CD14-positive monocyte (primary cell): ENCODE measurements at regions not wholly inside any gene's neighbourhood (a gene's known extent, or its start where the extent isn't known, plus 50 kb on each side); places are given as distances from the start of the nearest gene placed in this dataset.

Experiments
- DNase-seq, 3 donors: peaks; one replicate each; pipeline ENCODE4 v3.0.0-alpha.2; 2011 to 2022
- H2AFZ ChIP-seq: 2 replicates; pipeline ENCODE4 v1.6.0; 2012; ENCODE audit warnings: mild to moderate bottlenecking, low read depth, low read length, inconsistent platforms; ENCODE audit not compliant: insufficient read depth, poor library complexity, severe bottlenecking
- H3K27ac ChIP-seq, 2 donors: 1 replicate in 1 of 2; 2 replicates in 1 of 2; pipeline ENCODE4 v1.5.1; 2012 to 2013; ENCODE audit warnings: low read length in 2 of 2, control low read depth in 1 of 2, inconsistent platforms in 1 of 2, low read depth in 1 of 2, mild to moderate bottlenecking in 1 of 2
- H3K27me3 ChIP-seq, 2 donors: one replicate each; pipeline versions ENCODE4 v1.6.0 to v1.6.1; 2011 to 2013; ENCODE audit warnings: low read length in 2 of 2; ENCODE audit not compliant: control insufficient read depth in 2 of 2, insufficient read depth in 2 of 2
- H3K36me3 ChIP-seq, 2 donors: replicated peaks in 1 of 2; 1 replicate in 1 of 2; 2 replicates in 1 of 2; pipeline versions ENCODE4 v1.5.1 to v1.6.1; 2012 to 2013; ENCODE audit warnings: low read length in 2 of 2, control low read depth in 1 of 2, inconsistent platforms in 1 of 2, mild to moderate bottlenecking in 1 of 2; ENCODE audit not compliant: insufficient read depth in 2 of 2, control insufficient read depth in 1 of 2
- H3K4me1 ChIP-seq, 2 donors: 1 replicate in 1 of 2; 2 replicates in 1 of 2; pipeline versions ENCODE4 v1.5.1 to v1.6.1; 2012 to 2013; ENCODE audit warnings: low read length in 2 of 2, control low read depth in 1 of 2, inconsistent platforms in 1 of 2, mild to moderate bottlenecking in 1 of 2, moderate library complexity in 1 of 2; ENCODE audit not compliant: insufficient read depth in 2 of 2, control insufficient read depth in 1 of 2
- H3K4me2 ChIP-seq: replicated peaks from 2 replicates; pipeline ENCODE3; 2012; ENCODE audit warnings: low read length, moderate library complexity, mild to moderate bottlenecking; ENCODE audit not compliant: poor library complexity, severe bottlenecking; ENCODE audit errors: extremely low read depth
- H3K4me3 ChIP-seq, 3 experiments: fragments of 200-600 bp in 1 of 3; sonication (generic) in 1 of 3; replicated peaks in 1 of 3; 1 replicate in 2 of 3; 2 replicates in 1 of 3; pipeline ENCODE4 v1.5.1; 2011 to 2013; ENCODE audit warnings: low read length in 3 of 3, mild to moderate bottlenecking in 3 of 3, control low read depth in 2 of 3, low read depth in 2 of 3, inconsistent platforms in 1 of 3, moderate library complexity in 1 of 3
- H3K79me2 ChIP-seq: 2 replicates; pipeline ENCODE4 v1.6.0; 2012; ENCODE audit warnings: mild to moderate bottlenecking, control low read depth, inconsistent platforms, low read length, moderate library complexity; ENCODE audit not compliant: insufficient read depth
- H3K9ac ChIP-seq: 2 replicates; pipeline ENCODE4 v1.6.0; 2017; ENCODE audit warnings: low read length, mild to moderate bottlenecking; ENCODE audit not compliant: insufficient read depth, poor library complexity, severe bottlenecking
- H3K9me3 ChIP-seq, 2 donors: replicated peaks in 1 of 2; 1 replicate in 1 of 2; 2 replicates in 1 of 2; pipeline versions ENCODE4 v1.5.1 to v1.6.1; 2012 to 2013; ENCODE audit warnings: low read length in 2 of 2, control low read depth in 1 of 2; ENCODE audit not compliant: control insufficient read depth in 1 of 2, insufficient read depth in 1 of 2
- H4K20me1 ChIP-seq: 2 replicates; pipeline ENCODE4 v1.6.0; 2012; ENCODE audit warnings: mild to moderate bottlenecking, low read length, control low read depth, moderate library complexity; ENCODE audit not compliant: insufficient read depth
- H3K27ac Mint-ChIP-seq, 7 donors: one replicate each; pipeline ENCODE4 v1.8.0; 2020; ENCODE audit warnings: mild to moderate bottlenecking in 7 of 7, mixed read lengths in 7 of 7, moderate library complexity in 6 of 7, inconsistent platforms in 2 of 7
- H3K27me3 Mint-ChIP-seq, 3 donors: one replicate each; pipeline ENCODE4 v1.8.0; 2021 to 2022; ENCODE audit warnings: low read depth in 3 of 3, mild to moderate bottlenecking in 3 of 3, mixed read lengths in 3 of 3, moderate library complexity in 3 of 3, inconsistent platforms in 1 of 3
- H3K36me3 Mint-ChIP-seq, 2 donors: one replicate each; pipeline ENCODE4 v1.8.0; 2020; ENCODE audit warnings: mixed read lengths in 2 of 2, inconsistent platforms in 1 of 2, mild to moderate bottlenecking in 1 of 2
- H3K4me1 Mint-ChIP-seq: one replicate; pipeline ENCODE4 v1.8.0; 2020; ENCODE audit warnings: mild to moderate bottlenecking, mixed read lengths
- H3K4me3 Mint-ChIP-seq, 2 donors: one replicate each; pipeline ENCODE4 v1.8.0; 2020; ENCODE audit warnings: mild to moderate bottlenecking in 2 of 2, mixed read lengths in 2 of 2, moderate library complexity in 1 of 2
- H3K9me3 Mint-ChIP-seq, 7 donors: one replicate each; pipeline ENCODE4 v1.8.0; 2020 to 2022; ENCODE audit warnings: mixed read lengths in 7 of 7, mild to moderate bottlenecking in 6 of 7, moderate library complexity in 6 of 7, inconsistent platforms in 2 of 7
- CTCF ChIP-seq: fragments of 200-600 bp; IDR thresholded peaks from one replicate; pipeline ENCODE4 v1.8.0; 2022; ENCODE audit warnings: antibody characterized with exemption, mild to moderate bottlenecking
- WGBS: methylation state at CpG from one replicate; pipeline ENCODE4 v1.1.5; 2013; ENCODE audit warnings: missing lambda C conversion rate; ENCODE audit not compliant: insufficient coverage; 5-methylcytosine and 5-hydroxymethylcytosine counted together
- intact Hi-C, 2 donors: fragments of 100-400 bp; cut with micrococcal nuclease; formaldehyde crosslinking; loops; one replicate each; pipeline versions ENCODE4 v1.15.0 to v1.15.1; 2023

- WGBS = 89% methylated on average over 9 of the region's 12 CpGs
- Mint-ChIP-seq H3K27me3 (no peaks in the 10 kb centered on the region), H3K9me3 (peaks cover 0 to 14% (median 9%) of the 10 kb centered on the region in 7 donors), H3K4me1 (no peaks in the 10 kb centered on the region), H3K36me3 (no peaks in the 10 kb centered on the region), H3K27ac (no peak overlapping the region), H3K4me3 (no peak overlapping the region)
- Histone ChIP-seq H4K20me1 (no peaks in the 10 kb centered on the region), H3K9me3 (peaks cover 3 to 5% of the 10 kb centered on the region in 2 donors), H3K9ac (no peak overlapping the region), H3K4me2 (no peak overlapping the region), H3K36me3 (no peaks in the 10 kb centered on the region), H3K27me3 (no peaks in the 10 kb centered on the region), H3K27ac (no peak overlapping the region), H2AFZ (no peak overlapping the region), H3K4me1 (no peaks in the 10 kb centered on the region), H3K4me3 (no peak overlapping the region), H3K79me2 (no peaks in the 10 kb centered on the region)
- DNase-seq = no peak
- no peak for TF ChIP-seq CTCF
- intact Hi-C loops = no loop called here
Measured at GRCh38 chr13:60261432-60262351, 98.0 kb upstream of the DIAPH3 start.

GRCh38 chr13:60265566-60265965 lies 101.8 kb upstream of the DIAPH3 start:
- WGBS = no CpG with 5 or more reads among the region's 1 CpG
- no peak overlapping the region for H3K27ac ChIP-seq
- TF ChIP-seq CTCF = no peak
- H2AFZ ChIP-seq = no peak overlapping the region
- no peaks in the 10 kb centered on the region for H3K36me3 ChIP-seq
- DNase-seq = no peak
- H3K27me3 ChIP-seq = no peaks in the 10 kb centered on the region
- H3K4me3 Mint-ChIP-seq = no peak overlapping the region
- peaks cover 0 to 6% (median 3%) of the 10 kb centered on the region in 7 donors for H3K9me3 Mint-ChIP-seq
- H3K27me3 Mint-ChIP-seq = peaks cover 0 to 1% (median 0%) of the 10 kb centered on the region in 3 donors
- H3K9ac ChIP-seq = no peak overlapping the region
- no peak overlapping the region for H3K4me2 ChIP-seq
- no peaks in the 10 kb centered on the region for H3K4me1 Mint-ChIP-seq
- H3K4me3 ChIP-seq = no peak overlapping the region
- intact Hi-C loops = no loop called here
- H3K79me2 ChIP-seq = no peaks in the 10 kb centered on the region
- no peak overlapping the region for H3K27ac Mint-ChIP-seq
- H3K9me3 ChIP-seq = peaks cover 0 to 5% of the 10 kb centered on the region in 2 donors
- no peaks in the 10 kb centered on the region for H3K36me3 Mint-ChIP-seq
- no peaks in the 10 kb centered on the region for H4K20me1 ChIP-seq
- H3K4me1 ChIP-seq = peaks cover 0 to 4% of the 10 kb centered on the region in 2 donors
